SK-N-MC (cell line): ENCODE measurements at regions not wholly inside any gene's neighbourhood (a gene's known extent, or its start where the extent isn't known, plus 50 kb on each side); places are given as distances from the start of the nearest gene placed in this dataset.

Source experiments
- EZH2 ChIP-seq: fragments of 200-600 bp; sonication (generic); IDR thresholded peaks from one replicate; pipeline ENCODE4 v1.6.1; 2017; ENCODE audit warnings: antibody characterized with exemption
- FOXP2 ChIP-seq: optimal IDR thresholded peaks from 2 replicates; pipeline ENCODE3; 2011; ENCODE audit warnings: mild to moderate bottlenecking, moderate library complexity; ENCODE audit not compliant: insufficient read depth; ENCODE audit errors: extremely low read length, control extremely low read depth
- POLR2AphosphoS5 ChIP-seq: IDR thresholded peaks from 2 replicates; pipeline ENCODE4 v1.6.1; 2012; ENCODE audit warnings: mild to moderate bottlenecking, low read depth, low read length, borderline replicate concordance

DNA sequence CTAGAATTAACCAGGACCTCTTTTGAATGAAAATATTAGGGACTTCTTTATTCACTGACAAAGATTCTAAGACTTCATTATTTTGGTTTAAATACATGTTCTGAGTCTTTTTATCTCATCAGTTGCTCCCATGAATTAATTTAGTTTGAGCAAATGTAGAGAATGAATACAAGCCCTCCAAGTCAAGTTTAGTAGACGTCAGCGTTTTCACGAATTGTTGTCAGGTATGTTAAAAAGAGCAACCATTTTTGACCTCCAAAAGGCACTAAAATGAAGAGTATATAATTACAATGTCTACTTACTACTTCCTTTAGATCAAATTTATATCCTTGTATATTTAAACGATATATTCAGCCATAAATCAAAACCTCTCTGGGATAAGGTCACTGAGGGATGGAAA lies 809.3 kb upstream of the CDH6 start:
- no peak for TF ChIP-seq POLR2AphosphoS5
- TF ChIP-seq EZH2, result no peak
- no peak for TF ChIP-seq FOXP2
